ENCODE measurements at regions not wholly inside any gene's neighbourhood (a gene's known extent, or its start where the extent isn't known, plus 50 kb on each side); places are given as distances from the start of the nearest gene placed in this dataset.
"Not testable (repeated sequence)": the region's sequence is repeated elsewhere in the genome, so short reads cannot be mapped to it uniquely, and the experiment has no call there.

DNA sequence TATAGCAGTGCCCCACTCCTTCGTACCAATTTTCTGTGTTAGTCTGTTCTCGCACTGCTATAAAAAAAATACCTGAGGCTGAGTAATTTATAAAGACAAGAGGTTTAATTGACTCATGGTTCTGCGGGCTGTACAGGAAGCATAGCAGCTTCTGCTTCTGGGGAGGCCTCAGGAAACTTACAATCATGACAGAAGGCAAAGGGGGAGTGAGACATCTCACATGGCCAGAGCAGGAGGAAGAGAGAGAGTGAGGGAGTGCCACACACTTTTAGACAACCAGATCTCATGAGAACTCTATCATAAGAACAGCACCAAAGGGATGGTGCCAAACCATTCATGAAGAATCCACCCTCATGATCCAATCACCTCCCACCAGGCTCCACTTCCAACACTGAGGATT lies 133.8 kb upstream of the USP9X start:
- not testable (repeated sequence) for DNase-seq

DNA sequence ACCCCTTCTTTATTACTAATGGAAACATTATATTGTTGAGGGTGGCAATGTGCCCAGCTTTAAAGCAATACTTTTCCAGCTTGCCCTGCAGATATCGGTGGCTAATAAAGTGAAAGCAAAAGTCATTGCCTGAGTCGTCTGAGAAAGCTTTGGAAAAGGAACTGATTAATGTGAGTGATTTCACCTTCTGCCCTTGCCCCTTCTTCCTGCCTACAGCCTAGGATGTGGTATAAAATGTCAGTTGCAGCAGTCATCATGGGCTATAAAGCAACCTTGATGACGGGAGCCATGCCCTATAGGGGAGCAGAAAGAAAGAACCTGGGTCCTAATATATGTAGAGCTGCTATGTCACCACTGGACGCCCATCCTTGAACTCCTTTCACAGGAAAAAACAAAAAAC lies 132.4 kb upstream of the USP9X start:
- DNase-seq, result no peak

GRCh38 chrX:40953369-40953768 lies 131.9 kb upstream of the USP9X start:
- DNase-seq, result no peak

DNA sequence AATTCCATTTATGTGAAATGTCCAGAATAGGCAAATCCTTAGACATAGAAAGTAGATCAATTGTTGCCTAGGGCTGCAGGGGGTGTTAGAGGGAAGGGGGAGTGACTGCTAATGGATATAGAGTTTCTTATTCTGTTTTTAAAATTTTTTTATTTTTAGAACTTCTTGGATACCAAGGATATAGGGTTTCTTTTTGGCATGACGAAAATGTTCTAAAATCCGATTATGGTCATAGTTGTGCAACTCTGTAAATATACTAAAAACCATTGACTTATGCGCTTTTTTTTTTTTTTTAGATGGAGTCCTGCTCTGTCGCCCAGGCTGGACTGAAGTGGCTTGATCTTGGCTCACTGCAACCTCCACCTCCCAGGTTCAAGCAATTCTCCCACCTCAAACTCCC lies 125.2 kb upstream of the USP9X start:
- DNase-seq, result no peak

DNA sequence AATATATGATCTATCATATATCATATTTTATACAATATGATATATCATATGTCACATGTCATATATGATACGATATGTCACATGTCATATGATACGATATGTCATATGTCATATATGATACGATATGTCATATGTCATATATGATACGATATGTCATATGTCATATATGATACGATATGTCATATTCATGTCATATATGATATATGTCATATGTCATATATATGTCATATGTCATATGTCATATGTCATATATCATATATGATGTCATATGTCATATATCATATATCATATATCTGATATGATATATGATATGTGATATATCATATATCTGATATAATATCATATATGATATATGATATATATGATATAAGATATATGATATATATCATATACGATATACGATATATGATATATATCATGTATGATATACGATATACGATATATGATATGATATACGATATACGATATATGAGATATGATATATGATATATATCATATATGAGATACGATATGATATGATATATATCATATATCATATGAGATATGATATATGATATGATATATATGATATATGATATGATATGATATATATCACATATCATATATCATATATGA lies 122.3 kb upstream of the USP9X start:
- DNase-seq, result no peak

GRCh38 chrX:40964008-40964407 lies 121.2 kb upstream of the USP9X start:
- DNase-seq, result no peak

DNA sequence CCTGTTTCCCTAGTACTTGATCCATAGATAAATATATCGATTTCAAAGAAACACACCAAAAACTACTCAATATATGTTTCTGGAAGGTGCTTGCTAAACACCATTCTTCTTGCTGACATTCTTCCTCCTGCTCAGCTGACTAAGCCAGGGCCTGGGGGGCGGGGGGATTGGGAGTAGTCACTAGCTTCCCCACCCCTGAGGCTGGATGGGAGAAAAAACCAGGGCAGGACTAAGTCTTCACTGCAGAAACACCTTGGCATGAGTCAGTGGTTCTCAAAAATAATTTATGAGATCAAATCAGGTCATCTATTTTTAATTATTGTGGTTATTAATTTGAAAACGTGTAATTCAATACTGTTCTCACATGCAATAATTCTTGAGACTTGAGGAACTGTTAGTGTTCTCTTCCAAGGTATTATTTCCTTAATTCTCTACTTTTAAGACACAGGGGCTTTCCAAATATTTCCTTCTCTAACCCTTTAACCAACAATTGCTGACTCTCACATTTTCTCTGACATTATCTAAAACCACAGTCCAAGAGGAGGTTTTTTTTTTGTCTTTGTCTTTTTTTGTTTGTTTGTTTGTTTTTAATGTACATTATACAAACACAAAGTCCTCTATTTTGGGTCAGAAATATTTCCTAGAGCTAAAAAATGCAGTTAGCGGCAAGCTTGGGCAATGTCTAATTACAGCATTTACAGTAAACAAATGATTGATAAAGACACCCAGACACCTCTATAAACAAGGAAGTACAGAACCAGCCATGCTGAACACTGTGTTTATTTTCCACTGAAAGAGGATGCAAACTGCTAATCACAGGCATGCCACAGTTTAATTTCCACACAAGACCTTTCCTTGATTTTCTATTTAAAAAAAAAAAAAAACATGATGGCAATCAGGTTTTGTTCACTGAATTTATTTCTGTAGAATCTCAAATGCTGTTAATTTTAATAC lies 120.3 kb upstream of the USP9X start:
- no peak for DNase-seq

DNA sequence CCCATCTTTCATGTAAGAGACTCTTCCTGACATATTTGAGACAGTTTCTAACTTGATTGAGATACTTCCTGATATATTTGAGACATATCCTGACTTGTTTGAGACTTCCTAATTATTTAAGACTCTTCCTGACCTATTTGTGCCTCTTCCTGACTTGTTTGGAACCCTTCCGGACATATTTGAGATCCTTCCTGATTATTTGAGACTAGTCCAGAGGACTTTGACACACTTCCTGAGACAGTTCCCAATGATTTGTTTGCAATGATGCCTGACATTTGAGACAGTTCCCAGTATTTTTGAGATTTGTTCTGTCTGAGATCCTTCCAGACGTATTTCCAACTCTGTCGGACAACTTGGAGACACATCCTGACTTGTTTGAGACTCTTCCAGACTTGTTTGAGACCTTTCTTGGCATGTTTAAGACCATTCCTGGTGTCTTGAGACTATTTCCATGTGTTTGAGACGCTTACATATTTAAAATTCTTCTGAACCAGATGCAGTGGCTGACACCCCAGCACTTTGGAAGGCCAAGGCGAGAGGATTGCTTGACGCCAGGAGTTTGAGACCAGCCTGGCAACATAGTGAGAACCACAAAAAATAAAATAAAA lies 118.9 kb upstream of the USP9X start:
- no peak for DNase-seq

DNA sequence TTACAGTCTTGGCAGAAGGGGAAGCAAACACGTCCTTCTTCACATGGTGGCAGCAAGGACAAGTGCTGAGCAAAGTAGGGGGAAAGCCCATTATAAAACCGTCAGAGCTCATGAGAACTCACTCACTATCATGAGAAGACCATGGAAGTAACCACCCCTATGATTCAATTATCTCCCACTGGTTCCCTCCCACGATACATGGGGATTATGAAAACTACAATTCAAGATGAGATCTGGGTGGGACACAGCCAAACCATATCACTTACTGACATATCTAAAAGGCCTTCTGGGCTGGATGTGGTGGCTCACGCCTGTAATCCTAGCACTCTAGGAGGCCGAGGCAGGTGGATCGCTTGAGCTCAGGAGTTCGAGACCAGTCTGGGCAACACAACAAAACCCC lies 117.1 kb upstream of the USP9X start:
- DNase-seq, result no peak

DNA sequence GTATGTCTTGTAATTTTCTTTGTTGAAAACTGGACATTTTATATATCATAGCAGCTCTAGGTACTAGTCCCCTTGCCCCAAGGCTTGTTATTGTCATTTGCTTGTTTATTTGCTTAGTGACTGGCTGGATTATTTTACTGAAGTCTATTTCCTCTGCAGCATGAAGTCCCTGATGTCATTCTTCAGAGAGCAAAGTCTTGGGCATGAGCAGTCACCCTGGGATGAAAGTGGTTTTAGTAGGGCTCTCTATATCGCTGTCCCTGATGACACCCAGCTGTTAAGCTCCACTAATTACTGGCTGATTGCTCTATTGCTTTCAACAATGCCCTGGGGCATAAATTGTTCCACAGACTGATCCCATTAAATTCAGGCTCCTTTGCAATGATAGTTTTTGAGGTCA lies 113.5 kb upstream of the USP9X start:
- DNase-seq, result no peak

- no peak for DNase-seq
These were observed 111.6 kb upstream of the USP9X start for GRCh38 chrX:40973619-40974018.

DNA sequence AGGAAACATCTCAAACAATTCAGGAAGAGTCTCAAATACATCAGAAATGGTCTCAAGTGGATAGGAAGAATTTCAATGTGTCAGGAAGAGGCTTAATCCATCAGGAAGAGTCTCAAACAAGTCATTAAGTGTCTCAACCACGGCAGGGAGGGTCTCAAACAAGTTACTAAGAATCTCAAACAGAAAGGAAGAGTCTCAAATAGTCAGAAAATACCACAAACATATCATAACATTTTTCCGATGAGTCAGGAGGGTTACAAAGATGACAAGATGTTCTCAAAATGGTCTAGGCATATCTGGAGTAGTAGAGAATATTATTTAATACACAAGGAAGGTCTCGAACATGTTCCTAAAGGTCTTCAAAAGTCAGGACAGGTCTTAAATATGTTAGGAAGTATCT lies 109.3 kb upstream of the USP9X start:
- DNase-seq, result no peak

- DNase-seq, result peak; percentile 17
These were observed 108.3 kb upstream of the USP9X start for GRCh38 chrX:40976981-40977380.

DNA sequence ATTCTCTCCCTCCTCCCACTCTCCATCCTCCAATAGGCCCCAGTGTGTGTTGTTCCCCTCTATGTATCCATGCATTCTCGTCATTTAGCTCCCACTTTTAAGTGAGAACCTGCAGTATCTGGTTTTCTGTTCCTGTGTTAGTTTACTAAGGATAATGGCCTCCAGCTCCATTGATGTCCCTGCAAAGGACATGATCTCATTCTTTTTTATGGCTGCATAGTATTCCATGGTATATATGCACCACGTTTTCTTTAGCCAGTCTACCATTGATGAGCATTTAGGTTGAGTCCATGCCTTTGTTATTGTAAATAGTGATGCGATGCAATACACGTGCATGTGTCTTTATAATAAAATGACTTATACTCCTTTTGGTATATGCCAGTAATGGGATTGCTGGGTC lies 100.3 kb upstream of the USP9X start:
- no peak for DNase-seq

DNA sequence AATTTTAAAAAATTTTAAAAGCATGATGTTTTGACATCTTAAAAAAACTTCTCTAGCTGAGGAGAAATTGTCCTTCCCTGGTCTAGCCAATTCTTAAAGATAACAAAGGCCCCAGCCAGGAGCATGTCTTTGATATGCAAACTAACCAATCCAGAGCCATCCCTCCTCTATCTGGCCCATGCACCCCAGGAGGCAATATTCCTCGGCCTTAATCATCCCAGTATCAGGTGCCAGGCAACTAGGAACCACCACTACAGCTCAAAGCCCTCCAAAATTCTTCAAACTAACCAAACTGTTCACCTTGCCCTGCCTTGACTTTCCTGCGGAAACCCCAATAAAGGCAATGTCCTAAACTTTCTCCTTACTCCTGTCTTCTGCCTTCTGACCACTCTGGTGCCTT lies 97.8 kb upstream of the USP9X start:
- DNase-seq, result no peak

DNA sequence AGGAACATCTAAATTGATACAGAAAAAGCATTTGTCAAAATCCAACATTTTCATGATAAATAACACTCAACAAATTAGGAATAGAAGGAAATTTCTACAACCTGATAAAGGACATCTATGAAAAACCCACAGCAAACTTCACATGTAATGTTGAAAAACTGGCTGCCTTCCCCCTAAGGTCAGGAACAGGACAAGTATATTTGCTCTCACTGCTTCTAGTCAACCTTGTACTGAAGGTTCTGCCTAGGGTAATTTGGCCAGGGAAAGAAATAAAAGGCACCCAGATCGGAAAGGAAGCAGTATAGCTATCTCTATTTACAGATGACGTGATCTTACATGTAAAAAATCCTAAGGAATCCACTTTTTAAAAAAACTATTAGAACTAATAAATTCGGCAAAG lies 97.1 kb upstream of the USP9X start:
- DNase-seq, result no peak

DNA sequence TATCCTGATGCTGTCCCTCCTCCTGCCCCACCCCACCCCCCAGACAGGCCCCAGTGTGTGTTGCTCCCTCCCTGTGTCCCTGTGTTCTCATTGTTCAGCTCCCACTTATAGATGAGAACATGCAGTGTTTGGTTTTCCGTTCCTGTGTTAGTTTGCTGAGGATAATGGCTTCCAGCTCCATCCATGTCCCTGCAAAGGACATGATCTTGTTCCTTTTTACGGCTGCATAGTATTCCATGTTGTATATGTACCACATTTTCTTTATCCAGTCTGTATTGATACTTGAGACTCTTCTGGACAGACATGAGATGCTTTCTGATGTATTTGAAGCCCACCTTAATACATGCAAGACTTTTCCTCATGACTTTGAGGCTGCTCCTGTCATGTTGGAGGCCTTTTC lies 91.8 kb upstream of the USP9X start:
- DNase-seq, result not testable (repeated sequence)

DNA sequence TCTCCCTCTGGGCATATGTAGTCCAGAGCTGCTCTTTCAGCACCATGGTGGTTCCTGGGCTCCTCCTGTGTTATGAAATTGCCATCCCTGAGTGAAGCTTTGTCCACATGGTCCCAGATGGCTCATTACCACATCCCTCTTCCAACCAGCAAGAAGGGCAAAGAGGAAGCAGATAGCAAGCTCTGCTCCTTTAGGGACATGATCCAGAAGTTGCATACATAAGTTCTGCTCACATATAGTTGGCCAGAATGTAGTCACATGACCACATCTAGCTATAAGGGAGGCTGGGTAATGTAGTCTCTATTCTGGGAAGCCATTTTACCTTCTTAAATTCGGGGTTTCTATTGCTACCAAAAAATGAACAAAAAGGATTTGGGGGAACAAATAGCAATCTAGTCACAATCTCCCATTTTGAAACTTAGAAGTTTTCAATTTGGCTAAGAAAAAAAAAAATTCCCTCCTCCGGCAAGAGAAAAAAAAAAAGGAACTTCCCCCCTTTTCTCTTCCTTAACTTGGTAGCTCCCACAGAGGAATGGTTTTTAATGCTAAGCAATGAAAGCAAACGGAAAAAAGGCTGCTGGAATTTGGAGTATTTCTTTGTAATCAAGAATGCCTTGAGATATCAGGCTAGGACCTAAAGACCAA lies 88.2 kb upstream of the USP9X start:
- peak; percentile 73 for DNase-seq

GRCh38 chrX:40998123-40998522 lies 87.1 kb upstream of the USP9X start:
- no peak for DNase-seq

DNA sequence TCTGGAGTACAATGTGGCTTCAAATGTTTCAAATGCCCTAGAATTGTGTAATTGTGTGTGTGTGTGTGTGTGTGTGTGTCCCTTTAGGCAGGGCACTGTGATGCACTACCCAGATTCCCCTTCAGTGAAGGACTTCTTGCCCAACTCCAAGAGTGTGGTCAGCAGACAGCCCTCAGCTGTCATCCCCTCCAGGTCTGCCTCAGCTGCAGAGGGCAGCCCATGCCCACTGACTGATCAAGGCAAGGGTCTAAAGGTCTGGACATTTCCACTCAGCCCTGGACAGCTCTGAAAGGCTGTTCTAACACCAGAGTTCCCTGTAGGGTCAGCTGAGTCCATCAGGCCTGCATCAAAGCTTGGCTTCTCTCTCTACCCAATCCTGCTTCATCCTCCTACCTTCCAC lies 83.9 kb upstream of the USP9X start:
- no peak for DNase-seq

DNA sequence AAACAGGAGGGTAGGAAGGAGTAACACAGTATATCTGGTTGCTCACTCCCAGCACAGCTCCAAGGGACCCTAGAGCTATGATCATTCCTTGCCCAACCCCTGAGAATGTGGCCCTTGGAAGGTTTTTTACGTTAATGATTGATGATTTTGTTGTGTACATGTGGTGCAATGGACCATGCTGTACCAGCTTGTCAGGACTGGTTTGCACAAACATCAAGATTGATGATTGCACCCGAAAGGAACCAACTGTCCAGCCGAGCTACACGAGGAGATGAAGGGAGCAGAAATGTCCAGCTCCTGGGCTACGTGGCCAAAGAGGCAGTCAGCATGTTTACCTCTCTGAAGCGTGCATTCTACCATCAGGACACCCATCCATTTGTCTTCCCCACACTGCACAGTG lies 83.2 kb upstream of the USP9X start:
- DNase-seq, result no peak

DNA sequence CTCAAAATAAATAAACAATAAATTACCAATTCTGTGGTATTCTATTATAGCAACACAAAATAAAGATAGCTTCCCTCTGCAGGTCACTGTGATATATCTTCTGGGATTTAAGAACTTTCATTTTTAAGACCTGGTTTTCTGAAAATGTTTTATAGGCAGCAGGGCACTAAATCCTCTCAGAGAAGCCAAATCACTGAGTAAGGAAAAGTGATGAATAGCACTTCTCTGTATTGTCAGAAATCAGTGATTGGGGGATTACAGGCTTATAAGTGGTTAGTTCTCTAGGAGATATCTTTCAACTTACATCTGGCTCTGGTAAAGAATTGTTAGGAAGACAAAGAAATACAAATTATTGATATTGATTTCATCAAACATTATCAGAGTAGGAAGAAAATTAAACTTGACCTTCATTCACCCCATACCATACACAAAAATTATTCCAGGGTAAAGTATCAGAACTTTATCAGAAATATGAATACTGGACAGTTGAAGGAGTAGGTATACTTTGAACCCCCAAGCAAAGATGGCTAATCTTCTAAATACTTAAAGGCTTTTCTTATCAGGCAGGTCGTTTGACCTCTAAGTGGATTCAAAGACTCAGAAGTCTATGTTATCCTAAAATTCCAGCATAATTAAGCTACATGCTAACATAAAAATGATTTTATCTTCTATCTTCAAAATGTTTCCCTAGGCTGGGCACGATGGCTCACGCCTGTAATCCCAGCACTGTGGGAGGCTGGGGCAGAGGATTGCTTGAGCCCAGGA lies 81.6 kb upstream of the USP9X start:
- no peak for DNase-seq

DNA sequence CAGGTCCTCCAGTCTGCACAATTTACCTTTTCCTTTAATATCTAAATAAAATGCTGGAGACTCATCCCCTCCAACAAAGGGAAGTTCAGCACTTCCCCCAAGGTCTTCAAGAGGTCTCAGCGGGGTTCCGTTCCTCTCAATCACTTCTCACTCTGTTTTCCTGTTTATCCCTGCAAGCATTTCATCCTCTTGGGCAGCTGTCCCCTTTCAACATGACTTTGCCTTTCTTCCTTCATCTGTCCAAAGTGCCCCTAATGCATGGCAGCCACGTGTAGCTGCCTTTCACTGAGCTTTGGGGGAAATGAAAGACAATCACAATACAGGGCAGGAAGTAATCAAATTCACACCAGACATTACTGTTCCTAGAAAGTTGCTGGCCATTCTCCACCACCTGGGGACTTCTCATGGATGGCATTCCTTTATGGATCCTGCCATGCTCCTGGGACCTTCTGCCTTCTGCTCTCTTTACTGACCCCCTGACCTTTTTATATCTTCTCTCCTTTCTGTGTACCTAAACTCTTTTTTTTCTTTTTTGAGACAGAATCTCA lies 79.7 kb upstream of the USP9X start:
- no peak for DNase-seq
